ENCODE measurements at regions not wholly inside any gene's neighbourhood (a gene's known extent, or its start where the extent isn't known, plus 50 kb on each side); places are given as distances from the start of the nearest gene placed in this dataset.

DNA sequence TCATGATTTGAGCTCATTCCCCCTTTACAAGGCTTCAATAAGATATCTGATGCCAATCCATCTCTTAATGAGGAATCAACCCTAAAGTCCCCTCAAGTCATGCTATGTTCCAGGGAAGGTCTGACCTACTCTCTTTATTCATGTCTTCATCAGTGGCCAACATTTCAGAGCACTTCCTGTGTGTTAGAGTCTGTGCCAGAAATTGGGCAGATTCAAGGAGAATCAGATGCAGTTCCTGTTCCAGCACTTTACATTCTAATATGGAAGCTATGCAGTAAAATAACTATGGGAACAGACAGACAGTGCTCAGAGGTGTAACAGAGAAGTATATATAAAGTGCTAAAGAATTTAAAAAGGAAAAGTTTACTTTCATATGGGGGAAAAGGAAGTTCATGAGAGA, 193.4 kb upstream of the NR4A3 start:
- no peak overlapping the region for H3K4me3 ChIP-seq (ENCODE audit: low read length)
- DNase-seq (ENCODE audit: low read depth) = no peak
- TF ChIP-seq, protein P1, sequence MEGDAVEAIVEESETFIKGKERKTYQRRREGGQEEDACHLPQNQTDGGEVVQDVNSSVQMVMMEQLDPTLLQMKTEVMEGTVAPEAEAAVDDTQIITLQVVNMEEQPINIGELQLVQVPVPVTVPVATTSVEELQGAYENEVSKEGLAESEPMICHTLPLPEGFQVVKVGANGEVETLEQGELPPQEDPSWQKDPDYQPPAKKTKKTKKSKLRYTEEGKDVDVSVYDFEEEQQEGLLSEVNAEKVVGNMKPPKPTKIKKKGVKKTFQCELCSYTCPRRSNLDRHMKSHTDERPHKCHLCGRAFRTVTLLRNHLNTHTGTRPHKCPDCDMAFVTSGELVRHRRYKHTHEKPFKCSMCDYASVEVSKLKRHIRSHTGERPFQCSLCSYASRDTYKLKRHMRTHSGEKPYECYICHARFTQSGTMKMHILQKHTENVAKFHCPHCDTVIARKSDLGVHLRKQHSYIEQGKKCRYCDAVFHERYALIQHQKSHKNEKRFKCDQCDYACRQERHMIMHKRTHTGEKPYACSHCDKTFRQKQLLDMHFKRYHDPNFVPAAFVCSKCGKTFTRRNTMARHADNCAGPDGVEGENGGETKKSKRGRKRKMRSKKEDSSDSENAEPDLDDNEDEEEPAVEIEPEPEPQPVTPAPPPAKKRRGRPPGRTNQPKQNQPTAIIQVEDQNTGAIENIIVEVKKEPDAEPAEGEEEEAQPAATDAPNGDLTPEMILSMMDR (conservative IDR thresholded peaks at IDR 0.05; ENCODE audit: low read length) = no peak

DNA sequence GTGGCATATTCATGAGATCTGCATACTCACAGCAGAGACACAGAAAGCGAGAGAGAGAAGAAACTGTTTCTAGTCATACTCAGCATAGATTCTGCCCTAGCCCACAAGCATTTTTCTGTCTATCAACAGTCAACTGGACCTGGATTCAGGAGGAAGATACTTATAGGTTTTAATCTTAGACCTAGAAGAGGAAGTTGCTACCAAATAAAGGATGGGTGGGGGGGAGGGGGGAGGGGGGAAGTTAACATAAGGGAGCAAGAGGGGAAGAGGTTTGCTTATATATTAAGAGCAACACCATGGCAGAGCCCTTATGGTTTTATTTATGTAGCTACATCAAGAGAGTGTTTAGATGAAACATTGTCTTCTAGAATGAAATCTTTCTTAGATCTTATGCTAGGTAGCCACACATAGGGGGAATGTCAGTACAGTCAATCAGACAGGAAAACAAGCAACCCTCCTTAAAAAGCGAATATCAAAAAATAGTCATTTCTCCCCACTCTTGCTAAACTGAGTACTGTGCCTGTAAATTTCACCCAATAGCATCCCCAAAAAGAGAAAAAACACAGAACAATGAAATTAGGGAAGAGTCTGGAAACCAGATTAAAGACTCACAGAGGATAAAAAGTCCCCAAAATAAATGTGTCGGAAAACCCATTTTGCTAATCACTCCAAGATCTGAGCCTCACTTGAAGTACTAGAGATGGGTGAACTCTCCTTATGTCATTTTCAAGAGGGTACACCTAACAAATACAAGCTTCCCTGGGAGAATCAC, 192.7 kb upstream of the NR4A3 start:
- no peak for DNase-seq (ENCODE audit: low read depth)
- TF ChIP-seq, protein P1 (conservative IDR thresholded peaks at IDR 0.05; ENCODE audit: low read length) = no peak
- no peak overlapping the region for H3K4me3 ChIP-seq (ENCODE audit: low read length)

DNA sequence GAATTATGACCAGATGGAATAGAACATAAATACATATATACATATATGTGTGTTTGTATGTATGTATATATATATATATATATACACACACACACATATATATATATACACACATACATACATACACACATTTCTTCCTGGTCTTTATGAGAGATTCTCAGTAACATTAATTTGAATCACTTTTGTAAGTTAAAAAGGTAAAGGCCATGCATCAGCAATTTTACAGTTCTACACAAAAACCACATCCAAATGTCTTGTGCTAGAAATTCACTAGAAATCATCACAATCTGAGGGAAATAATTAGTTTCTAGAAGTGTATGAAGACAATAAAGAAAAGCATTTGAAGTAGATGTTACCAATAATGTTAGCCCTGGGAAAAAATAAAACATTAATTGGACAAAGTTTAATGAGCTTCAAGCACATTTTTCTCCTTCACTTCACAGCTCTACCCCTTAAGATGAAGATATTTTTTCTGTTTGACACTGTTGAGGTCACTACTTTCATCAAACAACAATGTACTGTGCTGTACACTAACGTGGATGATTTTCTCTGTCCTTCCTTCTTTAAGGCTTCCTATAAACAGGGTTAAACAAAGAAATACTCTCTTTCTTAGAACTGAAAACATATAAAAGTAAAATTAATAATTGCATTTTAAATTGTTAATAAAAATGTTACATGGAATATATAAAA, 189.2 kb upstream of the NR4A3 start:
- TF ChIP-seq, protein P1 (conservative IDR thresholded peaks at IDR 0.05; ENCODE audit: low read length) = no peak
- no peak overlapping the region for H3K4me3 ChIP-seq (ENCODE audit: low read length)
- no peak for DNase-seq (ENCODE audit: low read depth)

DNA sequence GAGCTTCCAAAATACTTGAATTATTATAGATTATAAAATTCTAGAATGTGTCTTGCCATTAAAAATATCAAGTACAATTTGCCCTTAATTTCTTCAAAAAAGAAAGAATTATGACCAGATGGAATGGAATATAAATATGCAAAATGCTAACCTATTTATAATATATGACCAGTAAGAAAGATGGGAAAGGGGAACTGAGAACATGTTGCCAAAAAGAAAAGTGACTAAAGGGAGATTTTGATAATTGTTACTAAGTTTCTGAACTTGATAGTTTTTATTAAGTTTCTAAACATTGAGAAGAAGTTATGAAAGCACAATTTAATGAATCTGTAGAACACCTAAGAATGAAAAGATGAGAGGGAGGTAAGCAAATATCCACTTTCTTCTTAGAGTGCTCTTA, 188.4 kb upstream of the NR4A3 start:
- no peak for DNase-seq (ENCODE audit: low read depth)
- no peak overlapping the region for H3K4me3 ChIP-seq (ENCODE audit: low read length)
- TF ChIP-seq, protein P1 (conservative IDR thresholded peaks at IDR 0.05; ENCODE audit: low read length) = no peak

DNA sequence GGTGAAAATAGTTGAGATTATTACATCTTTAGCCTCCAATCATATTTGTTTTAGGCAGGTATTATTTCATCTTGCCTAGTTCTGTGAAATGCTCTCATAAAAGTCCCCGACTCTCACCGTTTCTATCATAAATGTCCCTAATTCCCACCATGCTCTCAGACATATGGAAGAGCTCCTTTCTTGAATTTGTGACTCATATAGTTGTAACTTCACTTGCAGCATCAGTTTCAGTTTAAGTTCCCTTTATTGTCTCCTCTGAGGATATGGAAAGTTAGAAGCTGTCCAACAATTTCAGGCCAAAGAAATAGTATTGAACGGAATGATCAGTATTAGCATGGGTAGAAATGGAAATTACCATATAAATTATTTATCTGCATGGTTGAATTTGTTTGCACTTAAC, 187.5 kb upstream of the NR4A3 start:
- TF ChIP-seq, protein P1 (conservative IDR thresholded peaks at IDR 0.05; ENCODE audit: low read length) = no peak

DNA sequence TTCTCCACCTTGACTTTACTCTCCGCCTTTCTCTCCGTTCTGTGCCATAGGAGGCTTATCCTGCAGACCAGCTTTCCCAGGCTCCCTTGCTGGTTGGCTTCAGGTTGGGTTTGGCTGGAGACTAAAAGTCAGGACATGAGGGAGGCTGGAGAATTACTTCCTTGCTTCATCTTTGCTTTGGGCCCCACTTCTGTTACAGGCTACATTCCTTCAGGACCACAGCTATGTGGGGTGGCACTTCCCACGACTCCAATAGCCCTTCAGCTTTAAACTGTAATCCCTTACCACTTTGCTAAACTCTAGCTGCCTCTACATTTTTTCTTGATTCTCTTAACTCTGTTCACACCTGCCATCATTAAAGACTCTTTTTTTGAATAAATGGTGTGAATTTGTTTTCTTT, 186.7 kb upstream of the NR4A3 start:
- no peak overlapping the region for H3K4me3 ChIP-seq (ENCODE audit: low read length)
- peak; percentile 54 for DNase-seq (ENCODE audit: low read depth)
- TF ChIP-seq, protein P1 (conservative IDR thresholded peaks at IDR 0.05; ENCODE audit: low read length) = no peak

More for the DNA sequence above, 187.5 kb upstream of the NR4A3 start:
- H3K4me3 ChIP-seq (ENCODE audit: low read length) = no peak overlapping the region
- DNase-seq (ENCODE audit: low read depth) = peak; percentile 3

DNA sequence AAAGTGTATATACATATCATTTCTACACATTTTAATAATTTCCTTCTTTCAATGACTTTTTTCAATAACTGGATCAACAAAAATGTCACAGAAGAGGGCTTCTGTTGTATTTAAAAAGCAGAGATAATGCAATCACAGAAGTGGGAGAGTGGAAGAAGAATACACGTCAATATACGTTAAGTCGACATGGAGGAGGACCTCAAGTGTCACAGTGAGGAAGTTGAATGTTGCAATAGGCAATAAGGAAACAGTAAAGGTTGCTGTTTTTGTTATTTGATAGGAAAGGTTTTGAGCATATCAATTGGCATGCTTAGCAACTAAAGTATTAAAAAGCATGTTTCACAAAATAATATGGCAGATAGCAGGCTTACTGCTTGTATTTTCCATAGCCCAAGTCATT, 184.0 kb upstream of the NR4A3 start:
- TF ChIP-seq, protein P1 (conservative IDR thresholded peaks at IDR 0.05; ENCODE audit: low read length) = no peak
- H3K4me3 ChIP-seq (ENCODE audit: low read length) = no peak overlapping the region
- no peak for DNase-seq (ENCODE audit: low read depth)

Data from AG10803 (cell line).